GM19395 (cell line): ENCODE measurements at regions not wholly inside any gene's neighbourhood (a gene's known extent, or its start where the extent isn't known, plus 50 kb on each side); places are given as distances from the start of the nearest gene placed in this dataset.

ENCODE experiments used
- ATAC-seq: cut with Tn5 transposase; IDR thresholded peaks from one replicate; pipeline ENCODE4 v1.9.1; 2021; ENCODE audit warnings: mild to moderate bottlenecking, moderate library complexity; ENCODE audit not compliant: unreplicated experiment

DNA sequence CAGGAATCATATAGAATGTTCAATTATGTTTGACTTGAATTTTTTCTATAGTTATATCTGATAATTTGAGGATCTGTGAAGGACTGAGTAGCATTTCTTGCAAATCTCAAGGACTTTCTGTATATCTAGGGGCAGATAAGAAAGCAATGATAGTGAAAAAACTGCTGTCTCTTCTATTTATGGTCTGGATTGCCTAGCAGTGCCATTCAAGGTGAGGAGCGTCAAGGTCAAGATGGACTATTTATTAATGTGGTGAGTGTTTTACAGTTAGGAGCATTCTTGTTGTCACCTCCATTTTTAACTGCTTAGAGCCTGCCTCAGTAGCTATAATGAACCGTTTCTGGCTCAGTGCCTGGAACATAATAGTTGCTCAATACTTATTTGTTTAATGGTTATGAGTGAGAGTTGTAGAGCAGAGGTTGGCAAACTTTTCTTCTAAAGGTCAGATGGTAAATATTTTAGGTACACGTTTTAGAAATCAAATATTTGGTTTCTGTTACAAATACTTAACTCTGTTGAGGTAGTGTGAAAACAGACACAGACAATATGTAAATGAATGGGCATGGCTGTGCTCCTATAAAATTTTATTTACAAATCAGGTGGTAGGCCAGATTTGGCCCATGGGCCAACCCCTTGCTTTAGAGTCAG, 523.2 kb upstream of the IGFBP7 start:
- ATAC-seq = no peak

- ATAC-seq = no peak
Observed at GRCh38 chr4:57632564-57632963, 522.4 kb upstream of the IGFBP7 start.

- no peak for ATAC-seq
Observed at GRCh38 chr4:57631147-57631546, 521.0 kb upstream of the IGFBP7 start.

DNA sequence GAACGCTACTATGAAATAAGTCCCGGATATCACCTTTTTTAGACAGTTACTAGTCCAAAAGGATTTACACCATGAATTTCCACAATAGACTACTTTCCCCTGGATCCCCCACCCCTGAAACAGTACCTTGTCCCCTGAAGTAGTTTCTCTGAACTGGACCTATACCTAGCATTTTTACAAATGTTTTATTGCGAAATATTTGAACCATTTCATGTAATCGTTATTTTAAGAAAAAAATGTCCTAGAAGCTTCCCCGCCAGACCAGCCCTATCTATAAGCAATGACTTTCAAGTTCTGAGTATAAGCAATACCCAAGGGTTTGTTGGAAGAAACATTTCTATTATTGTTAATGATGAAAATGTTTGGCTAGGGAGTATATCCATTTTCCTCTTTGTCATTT, 517.8 kb upstream of the IGFBP7 start:
- ATAC-seq = no peak

- ATAC-seq = no peak
Observed at GRCh38 chr4:57614257-57614932, 504.2 kb upstream of the IGFBP7 start.

DNA sequence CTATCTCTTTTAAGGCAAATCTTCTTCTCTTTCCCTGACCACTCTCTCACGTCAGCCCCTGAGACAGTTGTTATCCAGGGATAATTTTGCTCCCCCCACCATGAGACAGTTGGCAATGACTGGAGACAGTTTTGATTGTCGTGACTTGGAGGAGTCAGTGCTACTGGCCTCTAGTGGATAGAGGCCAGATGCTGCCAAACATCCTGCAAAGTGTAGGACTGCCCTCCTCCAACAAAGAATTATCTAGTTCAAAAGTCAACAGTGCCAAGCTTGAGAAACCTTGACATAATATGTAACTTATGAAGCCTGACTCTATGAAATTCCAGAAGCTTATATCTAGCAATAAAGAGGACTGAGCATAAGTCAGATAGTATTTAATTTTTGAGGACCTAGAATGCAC, 502.1 kb upstream of the IGFBP7 start:
- ATAC-seq = no peak

DNA sequence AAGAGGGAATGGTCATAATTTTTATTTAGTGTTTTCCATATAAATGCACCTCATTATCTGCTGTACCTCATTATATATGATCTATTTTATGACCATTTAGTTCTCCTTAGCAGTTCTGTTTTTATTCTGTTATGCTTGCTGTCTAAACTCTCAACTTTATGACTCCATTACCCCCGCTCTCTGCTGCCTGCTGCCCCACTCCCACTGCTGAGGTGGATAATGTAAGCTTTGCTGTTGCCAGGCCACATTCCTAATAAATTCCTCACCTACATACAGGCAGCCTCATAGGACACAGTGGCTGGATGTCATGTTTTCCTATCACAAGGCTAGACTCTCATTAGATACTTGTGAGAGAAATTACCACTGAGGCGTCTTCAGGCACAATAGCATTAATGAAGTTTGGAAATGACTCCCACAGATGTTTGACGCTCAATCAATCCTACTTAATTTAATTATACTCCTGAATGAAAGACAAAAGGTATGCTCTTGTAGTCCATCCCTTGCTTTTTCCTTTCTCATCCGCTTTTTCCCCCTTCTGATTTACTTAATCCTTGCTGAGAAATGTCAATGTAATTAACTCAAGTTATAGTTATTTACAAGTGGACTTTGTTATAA, 497.5 kb upstream of the IGFBP7 start:
- ATAC-seq = no peak

GRCh38 chr4:57605376-57605775, 495.2 kb upstream of the IGFBP7 start:
- no peak for ATAC-seq

DNA sequence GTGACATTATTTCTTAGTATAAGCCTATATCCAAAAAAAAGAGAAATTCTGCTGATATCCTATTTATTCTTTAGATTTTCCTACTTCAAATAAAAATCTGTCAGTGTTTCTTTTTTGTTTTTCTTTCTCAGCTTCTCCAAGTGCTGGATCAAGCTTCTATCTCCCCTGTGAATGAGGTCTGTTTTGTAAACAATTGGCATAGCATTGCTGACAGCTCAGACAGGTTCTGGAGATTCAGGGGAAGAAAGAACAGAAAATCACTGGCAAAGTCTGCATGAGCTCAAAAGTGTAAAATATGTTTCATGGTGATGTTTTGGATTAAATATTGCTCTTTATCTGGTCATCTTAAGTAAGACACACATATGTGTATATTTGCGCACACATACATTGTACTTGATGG, 492.0 kb upstream of the IGFBP7 start:
- no peak for ATAC-seq

DNA sequence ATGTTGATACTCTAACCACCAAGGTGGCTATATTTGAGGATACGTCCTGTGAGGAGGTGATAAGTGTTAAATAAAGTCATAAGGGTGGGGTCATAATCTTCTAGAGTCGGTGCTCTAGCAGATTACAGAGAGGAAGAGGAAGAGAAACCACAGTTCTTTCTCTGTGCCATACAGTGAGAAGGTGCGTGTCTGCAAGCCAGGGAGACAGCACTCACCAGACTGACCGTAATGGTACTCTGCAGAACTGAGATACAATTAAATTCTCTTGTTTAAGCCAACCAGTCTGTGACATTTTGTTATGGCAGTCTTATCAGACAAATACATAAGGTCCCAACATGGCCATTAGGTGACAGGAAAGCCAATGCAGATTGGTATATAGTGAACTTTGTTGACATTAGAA, 480.9 kb upstream of the IGFBP7 start:
- ATAC-seq = no peak

DNA sequence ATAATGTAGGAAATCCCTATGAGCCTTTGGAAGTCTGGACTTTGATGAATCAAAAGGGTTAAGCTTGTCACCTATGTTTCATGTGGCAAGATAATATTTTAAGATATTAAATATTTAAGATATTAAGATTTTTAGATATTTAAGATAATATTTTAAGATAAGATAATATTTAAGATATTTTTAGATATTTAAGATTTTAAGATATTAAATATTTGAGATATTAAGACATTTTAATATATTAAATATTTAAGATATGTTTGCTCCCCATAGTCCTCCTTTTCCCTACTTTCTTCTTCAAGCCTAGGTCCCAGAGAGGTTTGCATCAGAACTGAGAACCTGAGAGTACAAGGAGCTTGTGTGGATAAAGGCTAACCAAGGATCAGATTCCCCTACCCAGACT, 478.4 kb upstream of the IGFBP7 start:
- no peak for ATAC-seq

DNA sequence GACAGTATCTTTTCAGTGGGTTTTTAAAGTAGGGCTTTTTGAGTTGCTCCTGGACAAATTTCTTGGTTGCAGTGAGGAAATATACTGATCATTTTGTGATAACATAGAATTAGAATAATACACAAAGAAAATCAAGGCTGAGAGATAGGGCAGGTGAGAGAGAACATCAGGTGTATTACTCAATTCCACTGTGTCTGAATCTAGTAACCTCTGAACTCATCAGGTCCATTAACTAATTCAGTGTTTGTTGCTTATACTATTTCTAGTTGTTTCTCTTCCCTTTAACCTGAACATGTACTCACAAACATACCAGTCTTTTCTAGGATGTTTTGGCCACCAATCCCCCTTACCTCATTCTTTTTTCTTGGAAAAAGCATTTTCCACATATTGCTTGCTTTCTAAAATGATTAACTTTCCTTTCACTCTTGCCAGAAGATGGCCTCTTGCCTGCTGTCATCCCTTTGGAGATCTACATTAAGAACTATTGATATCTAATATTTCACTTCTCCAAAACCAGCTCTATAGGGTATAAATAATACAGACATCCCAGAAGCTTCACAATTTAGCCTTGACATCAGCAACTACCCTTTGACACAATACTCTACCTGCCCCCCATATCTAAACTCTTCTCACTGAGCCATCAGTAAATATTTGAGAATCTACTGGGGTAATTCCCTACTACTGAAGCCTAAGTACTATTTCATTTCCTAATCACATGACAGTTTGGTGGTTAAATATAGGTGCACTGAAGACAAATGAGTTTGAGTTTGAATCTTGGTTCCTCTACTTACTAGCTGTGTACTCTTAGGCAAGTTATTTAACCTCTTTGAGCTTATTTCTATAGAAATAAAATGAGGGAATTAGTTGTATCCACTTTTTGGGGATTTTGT, 470.8 kb upstream of the IGFBP7 start:
- no peak for ATAC-seq

DNA sequence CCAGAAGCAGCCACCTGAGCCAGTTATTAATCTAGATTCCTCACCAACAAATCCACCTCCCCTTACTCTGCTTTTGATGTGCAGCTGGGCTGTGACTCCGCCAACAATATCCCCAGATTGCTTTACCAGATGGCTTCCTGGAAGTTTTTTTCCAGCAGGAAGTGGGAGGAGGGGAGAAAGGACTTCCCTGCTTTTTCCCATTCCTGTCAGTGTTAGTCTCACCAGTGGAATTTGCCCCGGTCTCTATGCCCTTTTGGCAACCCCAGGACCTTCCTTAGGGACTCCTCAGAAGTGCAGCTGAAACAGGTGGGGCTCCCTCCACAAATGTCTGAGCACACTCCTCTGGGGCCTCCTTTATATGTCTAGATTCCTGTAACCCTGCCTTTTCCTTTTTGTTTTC, 465.2 kb upstream of the IGFBP7 start:
- ATAC-seq = no peak

DNA sequence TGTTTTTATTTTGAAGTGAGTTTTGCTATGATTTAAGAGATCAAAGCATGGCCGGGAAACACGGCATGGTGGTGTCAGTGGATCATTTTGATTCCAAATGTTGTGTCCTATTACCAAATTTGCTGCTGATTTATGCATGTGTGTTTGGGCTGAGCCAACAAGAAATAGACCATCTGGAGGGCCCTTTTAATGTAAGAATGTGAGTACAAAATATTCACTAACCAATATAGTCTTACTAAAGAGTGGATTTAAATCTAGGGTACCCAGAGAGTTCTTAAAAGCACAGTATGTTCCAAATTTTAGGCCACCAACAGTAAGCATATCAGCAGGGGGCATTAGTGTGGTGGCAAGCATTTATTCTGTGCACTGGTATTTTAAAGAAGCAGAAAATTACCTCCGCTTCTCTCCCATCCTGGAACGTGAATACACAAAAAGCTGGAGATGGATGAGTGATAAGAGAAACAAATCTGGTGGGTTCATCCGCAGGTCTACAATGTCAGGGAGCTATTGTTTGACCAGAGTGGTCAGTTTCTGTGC, 444.4 kb upstream of the IGFBP7 start:
- ATAC-seq = no peak

DNA sequence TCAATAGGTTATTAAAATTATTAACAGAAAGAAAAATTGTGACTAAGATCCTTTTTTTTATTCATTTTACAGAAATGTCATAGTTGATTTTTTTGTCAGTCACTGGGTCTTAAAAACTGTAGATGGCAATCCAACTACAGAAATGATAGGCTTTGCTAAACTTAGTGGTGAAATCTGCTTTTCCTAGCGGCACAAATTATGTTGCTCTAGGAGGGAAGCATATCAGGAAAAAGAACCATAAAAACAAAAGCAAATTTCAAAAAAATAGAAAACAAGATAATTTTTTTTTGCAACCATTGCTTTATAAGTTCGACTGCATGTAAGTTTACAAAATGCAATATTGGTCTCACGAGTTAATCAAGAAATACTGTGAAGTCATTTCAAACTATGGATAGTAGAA, 443.5 kb upstream of the IGFBP7 start:
- no peak for ATAC-seq

- ATAC-seq = no peak
Observed at GRCh38 chr4:57550198-57550597, 440.0 kb upstream of the IGFBP7 start.

- no peak for ATAC-seq
Observed at GRCh38 chr4:57548856-57549255, 438.7 kb upstream of the IGFBP7 start.

DNA sequence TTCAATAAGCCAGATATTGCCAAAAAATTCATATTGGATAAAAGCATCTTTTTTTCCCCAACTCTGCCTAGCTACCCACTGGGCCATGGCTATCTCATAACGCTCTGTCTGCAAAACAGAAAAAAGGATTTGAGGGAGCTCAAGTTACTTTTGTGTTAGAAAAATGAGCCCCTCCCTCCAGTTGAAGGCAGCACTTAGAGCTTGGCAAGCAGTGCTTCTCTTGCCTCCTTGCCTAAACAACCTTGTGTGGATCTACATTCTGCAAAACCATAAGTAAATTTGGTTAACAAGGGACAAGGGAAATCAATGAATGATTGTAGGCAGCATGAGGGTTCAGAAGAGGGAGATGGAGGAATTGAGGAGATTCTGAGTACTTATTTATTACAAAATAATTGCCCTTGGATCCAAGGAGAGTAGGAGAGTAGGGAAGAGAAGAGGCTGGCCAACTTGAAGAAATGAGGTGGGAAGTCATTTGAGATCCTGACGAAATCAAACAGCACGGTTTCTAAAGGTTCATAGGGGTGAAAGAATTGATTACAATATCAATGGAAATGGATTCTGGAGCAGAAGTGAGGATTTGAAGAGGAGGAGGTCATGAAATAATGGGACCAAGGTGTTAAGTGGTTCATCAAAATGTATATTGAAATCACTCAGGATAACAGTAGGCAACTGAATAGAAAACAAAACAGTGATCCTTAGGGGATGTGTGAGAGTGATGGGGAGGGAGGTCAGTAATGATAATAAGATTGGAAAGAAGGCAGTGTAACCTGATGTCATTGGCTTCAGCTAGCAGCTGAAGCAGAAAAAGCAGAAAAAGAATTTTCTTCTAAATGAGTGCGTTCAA, 434.8 kb upstream of the IGFBP7 start:
- ATAC-seq = no peak

- ATAC-seq = no peak
Observed at GRCh38 chr4:57504797-57505530, 394.8 kb upstream of the IGFBP7 start.

GRCh38 chr4:57504139-57504538, 394.0 kb upstream of the IGFBP7 start:
- ATAC-seq = no peak
